GM12864 (cell line): ENCODE measurements at regions not wholly inside any gene's neighbourhood (a gene's known extent, or its start where the extent isn't known, plus 50 kb on each side); places are given as distances from the start of the nearest gene placed in this dataset.

Experiments used
- DNase-seq: peaks from one replicate; pipeline ENCODE4 v3.0.0-alpha.2; 2011; ENCODE audit warnings: low read depth
- H3K4me3 ChIP-seq: 2 replicates; pipeline ENCODE4 v1.5.1; 2011; ENCODE audit warnings: mild to moderate bottlenecking, low read depth, low read length, control low read depth
- CTCF ChIP-seq: IDR thresholded peaks from 2 replicates; pipeline ENCODE4 v1.5.1; 2011; ENCODE audit warnings: low read depth, mild to moderate bottlenecking, moderate library complexity, low read length, control low read depth, inconsistent platforms; ENCODE audit errors: missing control alignments

DNA sequence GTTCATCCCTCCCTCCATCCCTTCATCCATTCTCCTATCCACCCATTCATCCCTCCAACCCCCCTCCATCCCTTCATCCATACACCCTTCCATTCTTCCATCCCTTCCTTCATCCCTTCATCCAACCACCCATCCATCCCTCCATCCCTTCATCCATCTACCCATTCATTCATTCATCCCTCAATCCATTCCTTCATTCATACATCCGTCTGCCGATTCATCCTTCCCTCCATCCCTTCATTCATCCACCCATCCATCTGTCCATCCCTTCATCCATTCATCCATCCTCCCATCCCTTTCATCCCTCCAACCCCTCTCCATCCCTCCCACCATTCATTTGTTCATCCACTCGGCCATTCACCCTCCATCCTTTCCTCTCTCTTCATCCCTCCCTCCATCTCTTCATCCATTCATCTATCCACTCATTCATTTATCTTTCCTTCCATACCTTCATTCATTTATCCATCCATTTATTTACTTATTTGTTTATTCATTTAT lies 95.7 kb downstream of the FOXL1 start:
- TF ChIP-seq CTCF = no peak
- no peak overlapping the region for H3K4me3 ChIP-seq
- no peak for DNase-seq

DNA sequence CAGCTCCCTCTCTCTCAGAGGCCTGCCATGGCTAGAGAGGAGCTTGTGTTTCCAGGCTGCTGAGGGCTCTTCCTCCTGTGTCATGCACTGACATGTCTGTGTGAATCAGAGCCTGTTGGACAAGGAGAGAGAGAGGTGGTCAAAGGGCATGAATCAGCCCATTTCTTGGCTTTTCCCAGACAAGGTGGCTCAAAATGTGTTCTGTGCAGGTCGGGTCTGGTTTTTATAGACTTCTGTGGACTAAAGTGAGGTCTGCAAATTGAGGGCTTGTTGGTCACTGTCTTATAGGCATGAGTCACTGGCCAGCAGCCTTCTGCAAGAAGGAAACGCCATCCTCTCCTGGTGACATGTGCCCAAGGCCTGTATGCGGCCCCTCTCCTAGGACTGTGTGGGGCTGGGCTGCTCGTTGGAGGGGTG lies 97.9 kb downstream of the FOXL1 start:
- no peak for TF ChIP-seq CTCF
- no peak overlapping the region for H3K4me3 ChIP-seq
- DNase-seq = no peak

- TF ChIP-seq CTCF = no peak
- no peak overlapping the region for H3K4me3 ChIP-seq
- no peak for DNase-seq
Measured at GRCh38 chr16:86679490-86679889, 101.1 kb downstream of the FOXL1 start.

GRCh38 chr16:86680162-86680561 lies 101.8 kb downstream of the FOXL1 start:
- no peak for TF ChIP-seq CTCF
- no peak for DNase-seq
- no peak overlapping the region for H3K4me3 ChIP-seq

GRCh38 chr16:86680661-86681030 lies 102.3 kb downstream of the FOXL1 start:
- no peak for TF ChIP-seq CTCF
- H3K4me3 ChIP-seq = no peak overlapping the region
- no peak for DNase-seq

DNA sequence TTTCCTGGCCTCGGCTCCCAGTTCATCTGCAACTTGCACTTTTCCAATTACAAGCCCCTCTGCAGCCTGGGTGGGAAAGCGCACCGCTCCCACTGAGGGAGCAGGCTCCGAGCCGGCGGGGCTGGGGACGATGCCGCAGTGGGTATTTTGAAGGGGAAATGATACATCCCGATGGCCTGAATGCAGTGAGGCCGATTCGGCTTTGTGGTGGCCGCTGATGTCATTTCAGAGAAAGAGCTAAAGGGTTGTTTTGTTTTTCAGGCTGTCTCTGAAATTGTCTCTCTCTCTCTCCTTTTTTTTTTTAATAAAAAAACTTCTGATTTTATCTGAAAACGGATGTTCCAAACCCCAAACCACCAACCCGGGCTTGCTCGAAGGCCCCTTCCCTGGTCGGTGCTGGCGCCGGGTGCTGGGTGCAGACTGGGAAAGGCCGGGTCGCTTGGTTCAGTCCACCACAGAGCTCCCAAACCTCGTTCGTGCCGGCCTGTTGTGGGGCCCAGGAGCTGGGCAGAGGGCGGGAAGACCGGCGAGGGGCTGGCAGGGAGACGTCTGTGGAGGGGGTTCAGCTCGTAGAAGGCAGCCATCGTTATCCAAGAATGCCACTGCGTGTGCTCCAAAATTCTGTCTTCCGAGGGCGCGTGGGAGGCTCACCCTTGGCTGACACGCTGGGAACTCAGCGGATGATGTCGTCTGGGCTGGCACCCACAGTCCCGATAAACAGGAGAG lies 102.8 kb downstream of the FOXL1 start:
- DNase-seq = no peak
- TF ChIP-seq CTCF = no peak
- no peak overlapping the region for H3K4me3 ChIP-seq

GRCh38 chr16:86681757-86682106 lies 103.4 kb downstream of the FOXL1 start:
- DNase-seq = no peak
- no peak for TF ChIP-seq CTCF

More at GRCh38 chr16:86681757-86682106, 103.4 kb downstream of the FOXL1 start:
- no peak overlapping the region for H3K4me3 ChIP-seq
